K562 (cell line): ENCODE measurements at regions not wholly inside any gene's neighbourhood (a gene's known extent, or its start where the extent isn't known, plus 50 kb on each side); places are given as distances from the start of the nearest gene placed in this dataset.

Experiments used
- ATAC-seq: fragments of 200-7000 bp; cut with Tn5 transposase; 3 replicates; pipeline ENCODE4 v1.9.1; 2020; ENCODE audit warnings: moderate library complexity
- BruUV-seq: library from RNA; stranded (reverse); fragments of 400-500 nt; replicated peaks from 2 replicates; lab custom pipeline; 2021; lab: Mats Ljungman, UMichigan
- CTCF ChIA-PET: fragments of 300-600 bp; formaldehyde crosslinking; extraction: SDS; loops from one replicate; lab custom pipeline; 2021; ENCODE audit warnings: low intra/inter-chr PET ratio; lab: Yijun Ruan, JAX
- POLR2A ChIA-PET: fragments of 300-600, 350-650 bp; sonication (Branson Sonifier 250); formaldehyde crosslinking; extraction: SDS; loops from one replicate; lab custom pipeline; 2021; ENCODE audit warnings: antibody characterized with exemption, inconsistent platforms; lab: Yijun Ruan, JAX
- DNase-seq, 4 experiments: peaks; one replicate each; pipeline versions ENCODE4 v3.0.0 to v3.0.0-alpha.2; 2011 to 2018; ENCODE audit warnings: low spot score in 3 of 4, mixed read lengths in 3 of 4; ENCODE audit errors: extremely low read depth in 1 of 4
- FAIRE-seq: peaks from 2 replicates; lab custom pipeline; 2011; peaks lifted over from hg19 to GRCh38; lab: Jason Lieb, UNC
- H2AFZ ChIP-seq: 2 replicates; pipeline ENCODE4 v1.6.0; 2011; ENCODE audit warnings: low read depth, low read length, control low read depth, inconsistent platforms
- H3K27ac ChIP-seq: fragments of 200-600 bp; 3 replicates; pipeline ENCODE4 v1.8.0; 2011; ENCODE audit warnings: low read depth, mild to moderate bottlenecking, control low read depth, inconsistent platforms, low read length, moderate library complexity, mixed read lengths; ENCODE audit errors: extremely low read depth
- H3K27me3 ChIP-seq, 2 experiments: fragments of 300-600 bp in 1 of 2; 2 replicates in 1 of 2; 3 replicates in 1 of 2; pipeline versions ENCODE4 v1.6.0 to v1.8.0; 2011; ENCODE audit warnings: inconsistent platforms in 2 of 2, low read length in 2 of 2, mild to moderate bottlenecking in 1 of 2, mixed read lengths in 1 of 2, moderate library complexity in 1 of 2; ENCODE audit not compliant: control insufficient read depth in 2 of 2, insufficient read depth in 2 of 2
- H3K36me3 ChIP-seq: fragments of 300-600 bp; 3 replicates; pipeline ENCODE4 v1.8.0; 2011; ENCODE audit warnings: mild to moderate bottlenecking, low read length, inconsistent platforms; ENCODE audit not compliant: control insufficient read depth, insufficient read depth
- H3K4me1 ChIP-seq, 2 experiments: fragments of 200-600 bp in 1 of 2; replicated peaks in 1 of 2; 2 replicates in 1 of 2; 3 replicates in 1 of 2; pipeline versions ENCODE4 v1.5.1 to v1.8.0; 2011; ENCODE audit warnings: inconsistent platforms in 2 of 2, low read length in 2 of 2, mild to moderate bottlenecking in 1 of 2, mixed read lengths in 1 of 2, moderate library complexity in 1 of 2; ENCODE audit not compliant: control insufficient read depth in 2 of 2, insufficient read depth in 2 of 2
- H3K4me2 ChIP-seq: 2 replicates; pipeline ENCODE4 v1.6.1; 2011; ENCODE audit warnings: low read length, control low read depth, inconsistent platforms, mixed read lengths; ENCODE audit not compliant: insufficient read depth
- H3K4me3 ChIP-seq: fragments of 200-600 bp; sonication (generic), shearing (Covaris generic); 2 replicates; pipeline ENCODE4 v1.5.1; 2016; ENCODE audit warnings: control low read depth, inconsistent platforms
- H3K79me2 ChIP-seq: fragments of 200-600 bp; 3 replicates; pipeline ENCODE4 v1.8.0; 2011; ENCODE audit warnings: low read length, inconsistent platforms; ENCODE audit not compliant: control insufficient read depth, insufficient read depth
- H3K9ac ChIP-seq, 2 experiments: 2 replicates each; pipeline versions ENCODE4 v1.6.0 to v1.6.1; 2011; ENCODE audit warnings: low read depth in 2 of 2, low read length in 2 of 2, control low read depth in 1 of 2, inconsistent platforms in 1 of 2, mild to moderate bottlenecking in 1 of 2, mixed read lengths in 1 of 2; ENCODE audit not compliant: insufficient read depth in 1 of 2
- H3K9me1 ChIP-seq: one replicate; pipeline ENCODE4 v1.6.0; 2011; ENCODE audit warnings: inconsistent platforms, mild to moderate bottlenecking, low read length, moderate library complexity; ENCODE audit not compliant: control insufficient read depth, insufficient read depth
- H3K9me3 ChIP-seq: replicated peaks from 2 replicates; pipeline ENCODE4 v1.5.1; 2011; ENCODE audit warnings: low read depth, low read length, inconsistent platforms; ENCODE audit not compliant: control insufficient read depth, insufficient read depth
- H4K20me1 ChIP-seq: replicated peaks from 2 replicates; pipeline ENCODE4 v1.6.1; 2011; ENCODE audit warnings: low read length, inconsistent platforms, mixed read lengths; ENCODE audit not compliant: control insufficient read depth, insufficient read depth
- ESRRA ChIP-seq: fragments of 450-650 bp; IDR thresholded peaks from 2 replicates; pipeline ENCODE4 v1.6.1; 2014; ENCODE audit warnings: low read depth, mild to moderate bottlenecking, moderate library complexity, borderline replicate concordance
- ETV5 ChIP-seq: sonication (generic); formaldehyde crosslinking; IDR thresholded peaks from 2 replicates; pipeline ENCODE4 v1.4.0; 2020; ENCODE audit warnings: low read depth, mild to moderate bottlenecking, missing genetic modification reagents
- FOXM1 ChIP-seq, 2 experiments: fragments of 450-650 bp in 1 of 2; sonication (generic) in 1 of 2; formaldehyde crosslinking in 1 of 2; IDR thresholded peaks; 2 replicates each; pipeline versions ENCODE4 v1.6.1 to v1.9.0; 2017 to 2022; ENCODE audit warnings: low read depth in 2 of 2, mild to moderate bottlenecking in 2 of 2, missing genetic modification reagents in 1 of 2, moderate library complexity in 1 of 2
- NBN ChIP-seq: fragments of 450-650 bp; IDR thresholded peaks from 2 replicates; pipeline ENCODE4 v1.6.1; 2016; ENCODE audit warnings: low read depth, mild to moderate bottlenecking
- PTRF ChIP-seq: fragments of 450-650 bp; IDR thresholded peaks from 2 replicates; pipeline ENCODE4 v1.6.1; 2016; ENCODE audit warnings: mild to moderate bottlenecking, missing genetic modification characterization, missing compliant biosample characterization
- XRCC5 ChIP-seq: fragments of 200-400 bp; formaldehyde crosslinking; IDR thresholded peaks from 2 replicates; pipeline ENCODE4 v1.6.1; 2017; ENCODE audit warnings: low read depth, mild to moderate bottlenecking, low read length
- ZNF583 ChIP-seq: fragments of 250-450 bp; sonication (Bioruptor Pico); IDR thresholded peaks from 2 replicates; pipeline ENCODE4 v1.4.0; 2020
- WGBS: fragments of 100-300 bp; shearing (Covaris generic); methylation state at CpG from one replicate; pipeline ENCODE4 v1.1.6; 2016; ENCODE audit warnings: low coverage, mixed read lengths; ENCODE audit not compliant: insufficient coverage; ENCODE audit errors: missing lambda C conversion rate; 5-methylcytosine and 5-hydroxymethylcytosine counted together
- in situ Hi-C: fragments of 300-500 bp; cut with MboI; formaldehyde crosslinking; loops from 4 replicates; pipeline ENCODE4 v1.15.0; 2018; ENCODE audit warnings: inconsistent platforms, mixed read lengths
- intact Hi-C: fragments of 100-400 bp; cut with micrococcal nuclease; formaldehyde crosslinking; loops from 2 replicates; pipeline ENCODE4 v1.14.2; 2022
- TF ChIP-seq, protein P1 (sequence below): sonication (generic); formaldehyde crosslinking; IDR thresholded peaks from 2 replicates; pipeline ENCODE4 v1.8.0; 2022; ENCODE audit warnings: missing genetic modification reagents, mild to moderate bottlenecking, borderline replicate concordance
- TF ChIP-seq, protein P2 (sequence below): fragments of 250-450 bp; sonication (Bioruptor Pico); IDR thresholded peaks from 2 replicates; pipeline ENCODE4 v1.8.0; 2022; ENCODE audit warnings: inconsistent platforms, mild to moderate bottlenecking, moderate library complexity, borderline replicate concordance
- TF ChIP-seq, protein P3 (sequence below): sonication (generic); formaldehyde crosslinking; IDR thresholded peaks from 2 replicates; pipeline ENCODE4 v1.8.0; 2022; ENCODE audit warnings: mild to moderate bottlenecking, missing genetic modification reagents
- TF ChIP-seq, protein P4 (sequence below), 3 experiments: fragments of 200-800 bp in 1 of 3; sonication (Bioruptor generic) in 1 of 3; sonication (generic) in 1 of 3; formaldehyde crosslinking in 1 of 3; IDR thresholded peaks; 2 replicates each; pipeline versions ENCODE4 v1.6.1 to v1.8.0; 2016 to 2022; ENCODE audit warnings: mild to moderate bottlenecking in 2 of 3, missing compliant biosample characterization in 2 of 3, missing genetic modification characterization in 2 of 3, missing genetic modification reagents in 1 of 3

DNA sequence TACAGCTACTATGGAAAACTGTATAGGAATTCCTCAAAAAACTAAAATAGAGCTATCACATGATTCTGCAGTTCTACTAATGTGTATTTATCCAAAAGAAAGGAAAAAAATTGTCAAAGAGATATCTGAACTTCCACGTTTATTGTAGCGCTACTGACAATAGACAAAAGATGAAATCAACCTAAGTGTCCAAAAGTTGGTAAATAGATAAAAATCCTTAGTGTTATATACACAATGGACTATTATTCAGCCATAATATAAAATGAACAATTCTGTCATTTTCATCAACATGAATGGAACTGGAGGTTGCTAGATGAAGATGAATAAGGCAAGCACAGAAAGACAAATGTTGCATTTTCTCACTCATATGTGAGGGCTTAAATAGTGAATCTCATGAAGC, 1492.1 kb downstream of the MRPL39 start (continued):
- TF ChIP-seq, protein P1, sequence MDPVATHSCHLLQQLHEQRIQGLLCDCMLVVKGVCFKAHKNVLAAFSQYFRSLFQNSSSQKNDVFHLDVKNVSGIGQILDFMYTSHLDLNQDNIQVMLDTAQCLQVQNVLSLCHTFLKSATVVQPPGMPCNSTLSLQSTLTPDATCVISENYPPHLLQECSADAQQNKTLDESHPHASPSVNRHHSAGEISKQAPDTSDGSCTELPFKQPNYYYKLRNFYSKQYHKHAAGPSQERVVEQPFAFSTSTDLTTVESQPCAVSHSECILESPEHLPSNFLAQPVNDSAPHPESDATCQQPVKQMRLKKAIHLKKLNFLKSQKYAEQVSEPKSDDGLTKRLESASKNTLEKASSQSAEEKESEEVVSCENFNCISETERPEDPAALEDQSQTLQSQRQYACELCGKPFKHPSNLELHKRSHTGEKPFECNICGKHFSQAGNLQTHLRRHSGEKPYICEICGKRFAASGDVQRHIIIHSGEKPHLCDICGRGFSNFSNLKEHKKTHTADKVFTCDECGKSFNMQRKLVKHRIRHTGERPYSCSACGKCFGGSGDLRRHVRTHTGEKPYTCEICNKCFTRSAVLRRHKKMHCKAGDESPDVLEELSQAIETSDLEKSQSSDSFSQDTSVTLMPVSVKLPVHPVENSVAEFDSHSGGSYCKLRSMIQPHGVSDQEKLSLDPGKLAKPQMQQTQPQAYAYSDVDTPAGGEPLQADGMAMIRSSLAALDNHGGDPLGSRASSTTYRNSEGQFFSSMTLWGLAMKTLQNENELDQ (CRISPR knock-in tag), result no peak
- TF ChIP-seq, all 486 proteins: peak for 0

DNA sequence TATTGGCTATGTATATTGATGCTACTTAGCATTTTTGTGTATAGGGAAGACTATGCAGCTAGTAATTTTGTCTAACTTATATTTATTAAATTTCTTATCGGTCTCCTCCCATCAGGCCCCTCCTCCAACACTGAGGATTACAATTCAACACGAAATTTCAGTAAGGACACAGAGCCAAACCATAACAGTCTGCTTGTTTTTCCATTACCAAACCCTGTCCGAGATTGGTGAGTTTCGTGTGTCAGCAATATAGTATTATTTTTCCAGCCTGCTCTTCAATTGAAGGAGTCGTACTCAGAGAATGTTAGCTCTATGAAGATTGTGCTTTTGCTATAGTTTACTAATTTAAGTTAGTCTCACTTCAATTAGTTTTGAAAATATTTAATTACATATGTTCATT, 1495.3 kb downstream of the MRPL39 start:
- H3K79me2 ChIP-seq, result no peaks in the 10 kb centered on the region
- no peaks in the 10 kb centered on the region for H3K27me3 ChIP-seq
- POLR2A ChIA-PET, result no interaction called here
- no peaks in the 10 kb centered on the region for H3K4me1 ChIP-seq
- no peaks in the 10 kb centered on the region for H4K20me1 ChIP-seq
- no peak overlapping the region for H3K4me3 ChIP-seq
- H3K9me3 ChIP-seq, result no peaks in the 10 kb centered on the region; the same call in 1 of the 2 replicates
- FAIRE-seq (no peak), DNase-seq (no peak), ATAC-seq (no peak)
- 0% methylated on average over 5 of the region's 5 CpGs for WGBS
- H3K27ac ChIP-seq, result no peak overlapping the region
- CTCF ChIA-PET, result no interaction called here
- in situ Hi-C loops (no loop called here), intact Hi-C loops (no loop called here)
- H3K36me3 ChIP-seq, result no peaks in the 10 kb centered on the region
- BruUV-seq, result no TSS peak
- no peak overlapping the region for H2AFZ ChIP-seq
- H3K4me2 ChIP-seq, result no peak overlapping the region
- H3K9me1 ChIP-seq, result no peaks in the 10 kb centered on the region
- H3K9ac ChIP-seq, result no peak overlapping the region
- TF ChIP-seq NBN (no peak), XRCC5 (no peak), ESRRA (no peak), ETV5 (CRISPR knock-in tag) (no peak), PTRF (tag) (no peak), ZNF583 (CRISPR knock-in tag) (no peak), FOXM1 (IDR thresholded peaks at IDR 0.05; ENCODE audit: low read depth) (no peak), FOXM1 (CRISPR knock-in tag; IDR thresholded peaks at IDR 0.05; ENCODE audit: low read depth) (no peak)
- TF ChIP-seq, protein P2, sequence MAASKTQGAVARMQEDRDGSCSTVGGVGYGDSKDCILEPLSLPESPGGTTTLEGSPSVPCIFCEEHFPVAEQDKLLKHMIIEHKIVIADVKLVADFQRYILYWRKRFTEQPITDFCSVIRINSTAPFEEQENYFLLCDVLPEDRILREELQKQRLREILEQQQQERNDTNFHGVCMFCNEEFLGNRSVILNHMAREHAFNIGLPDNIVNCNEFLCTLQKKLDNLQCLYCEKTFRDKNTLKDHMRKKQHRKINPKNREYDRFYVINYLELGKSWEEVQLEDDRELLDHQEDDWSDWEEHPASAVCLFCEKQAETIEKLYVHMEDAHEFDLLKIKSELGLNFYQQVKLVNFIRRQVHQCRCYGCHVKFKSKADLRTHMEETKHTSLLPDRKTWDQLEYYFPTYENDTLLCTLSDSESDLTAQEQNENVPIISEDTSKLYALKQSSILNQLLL (CRISPR knock-in tag), result no peak
- TF ChIP-seq, protein P3, sequence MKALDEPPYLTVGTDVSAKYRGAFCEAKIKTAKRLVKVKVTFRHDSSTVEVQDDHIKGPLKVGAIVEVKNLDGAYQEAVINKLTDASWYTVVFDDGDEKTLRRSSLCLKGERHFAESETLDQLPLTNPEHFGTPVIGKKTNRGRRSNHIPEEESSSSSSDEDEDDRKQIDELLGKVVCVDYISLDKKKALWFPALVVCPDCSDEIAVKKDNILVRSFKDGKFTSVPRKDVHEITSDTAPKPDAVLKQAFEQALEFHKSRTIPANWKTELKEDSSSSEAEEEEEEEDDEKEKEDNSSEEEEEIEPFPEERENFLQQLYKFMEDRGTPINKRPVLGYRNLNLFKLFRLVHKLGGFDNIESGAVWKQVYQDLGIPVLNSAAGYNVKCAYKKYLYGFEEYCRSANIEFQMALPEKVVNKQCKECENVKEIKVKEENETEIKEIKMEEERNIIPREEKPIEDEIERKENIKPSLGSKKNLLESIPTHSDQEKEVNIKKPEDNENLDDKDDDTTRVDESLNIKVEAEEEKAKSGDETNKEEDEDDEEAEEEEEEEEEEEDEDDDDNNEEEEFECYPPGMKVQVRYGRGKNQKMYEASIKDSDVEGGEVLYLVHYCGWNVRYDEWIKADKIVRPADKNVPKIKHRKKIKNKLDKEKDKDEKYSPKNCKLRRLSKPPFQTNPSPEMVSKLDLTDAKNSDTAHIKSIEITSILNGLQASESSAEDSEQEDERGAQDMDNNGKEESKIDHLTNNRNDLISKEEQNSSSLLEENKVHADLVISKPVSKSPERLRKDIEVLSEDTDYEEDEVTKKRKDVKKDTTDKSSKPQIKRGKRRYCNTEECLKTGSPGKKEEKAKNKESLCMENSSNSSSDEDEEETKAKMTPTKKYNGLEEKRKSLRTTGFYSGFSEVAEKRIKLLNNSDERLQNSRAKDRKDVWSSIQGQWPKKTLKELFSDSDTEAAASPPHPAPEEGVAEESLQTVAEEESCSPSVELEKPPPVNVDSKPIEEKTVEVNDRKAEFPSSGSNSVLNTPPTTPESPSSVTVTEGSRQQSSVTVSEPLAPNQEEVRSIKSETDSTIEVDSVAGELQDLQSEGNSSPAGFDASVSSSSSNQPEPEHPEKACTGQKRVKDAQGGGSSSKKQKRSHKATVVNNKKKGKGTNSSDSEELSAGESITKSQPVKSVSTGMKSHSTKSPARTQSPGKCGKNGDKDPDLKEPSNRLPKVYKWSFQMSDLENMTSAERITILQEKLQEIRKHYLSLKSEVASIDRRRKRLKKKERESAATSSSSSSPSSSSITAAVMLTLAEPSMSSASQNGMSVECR (CRISPR knock-in tag), result no peak
- TF ChIP-seq, protein P4, sequence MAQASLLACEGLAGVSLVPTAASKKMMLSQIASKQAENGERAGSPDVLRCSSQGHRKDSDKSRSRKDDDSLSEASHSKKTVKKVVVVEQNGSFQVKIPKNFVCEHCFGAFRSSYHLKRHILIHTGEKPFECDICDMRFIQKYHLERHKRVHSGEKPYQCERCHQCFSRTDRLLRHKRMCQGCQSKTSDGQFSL (CRISPR knock-in tag; IDR thresholded peaks at IDR 0.05), result no peak
- TF ChIP-seq, protein P4 (tag; IDR thresholded peaks at IDR 0.05), result no peak
